LHCN-M2 (cell line): ENCODE measurements at regions not wholly inside any gene's neighbourhood (a gene's known extent, or its start where the extent isn't known, plus 50 kb on each side); places are given as distances from the start of the nearest gene placed in this dataset.

Experiments used
- DNase-seq: peaks from one replicate; pipeline ENCODE4 v3.0.0-alpha.2; 2012; ENCODE audit warnings: low read depth

GRCh38 chr1:175865041-175865766, 121.8 kb upstream of the TNR start:
- no peak for DNase-seq

DNA sequence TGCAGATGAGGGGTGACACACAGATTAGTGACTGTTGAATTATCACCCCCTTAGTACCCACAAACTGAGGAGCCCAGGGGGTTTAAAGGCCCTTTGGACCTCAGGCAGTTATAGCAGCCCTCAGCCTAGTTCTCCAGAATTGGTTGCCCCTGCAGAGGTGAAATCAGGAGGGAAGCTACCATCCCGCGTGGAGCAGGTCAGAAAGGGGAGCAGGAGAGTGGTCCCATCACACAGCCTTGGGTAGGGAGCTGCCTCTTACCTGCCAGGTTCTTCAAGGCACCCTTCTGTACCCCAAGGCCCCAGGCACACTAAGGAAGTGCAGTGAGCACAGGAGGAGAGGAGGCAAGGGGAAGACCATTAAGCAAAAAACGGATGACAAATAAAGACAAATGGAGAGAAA, 121.2 kb upstream of the TNR start:
- DNase-seq: no peak

DNA sequence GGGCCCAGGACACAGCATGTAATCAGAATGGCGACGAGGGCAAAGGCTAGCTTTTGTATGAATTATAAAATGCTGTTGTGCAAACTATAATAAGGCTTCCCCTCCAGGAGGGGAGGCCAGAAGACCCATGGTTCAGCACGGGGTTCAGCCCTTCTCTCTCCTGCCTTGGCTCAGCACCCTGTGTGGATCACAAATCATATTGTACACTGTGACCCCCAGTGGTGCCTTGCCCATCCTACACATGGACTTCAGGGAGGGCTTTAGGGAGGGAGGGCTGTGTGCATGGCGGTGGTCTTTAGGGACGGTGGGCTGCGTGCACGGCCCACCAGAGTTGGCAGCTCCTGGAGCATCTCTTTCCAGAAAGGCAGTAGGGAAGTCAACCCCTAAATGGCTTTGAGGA, 120.8 kb upstream of the TNR start:
- no peak for DNase-seq

DNA sequence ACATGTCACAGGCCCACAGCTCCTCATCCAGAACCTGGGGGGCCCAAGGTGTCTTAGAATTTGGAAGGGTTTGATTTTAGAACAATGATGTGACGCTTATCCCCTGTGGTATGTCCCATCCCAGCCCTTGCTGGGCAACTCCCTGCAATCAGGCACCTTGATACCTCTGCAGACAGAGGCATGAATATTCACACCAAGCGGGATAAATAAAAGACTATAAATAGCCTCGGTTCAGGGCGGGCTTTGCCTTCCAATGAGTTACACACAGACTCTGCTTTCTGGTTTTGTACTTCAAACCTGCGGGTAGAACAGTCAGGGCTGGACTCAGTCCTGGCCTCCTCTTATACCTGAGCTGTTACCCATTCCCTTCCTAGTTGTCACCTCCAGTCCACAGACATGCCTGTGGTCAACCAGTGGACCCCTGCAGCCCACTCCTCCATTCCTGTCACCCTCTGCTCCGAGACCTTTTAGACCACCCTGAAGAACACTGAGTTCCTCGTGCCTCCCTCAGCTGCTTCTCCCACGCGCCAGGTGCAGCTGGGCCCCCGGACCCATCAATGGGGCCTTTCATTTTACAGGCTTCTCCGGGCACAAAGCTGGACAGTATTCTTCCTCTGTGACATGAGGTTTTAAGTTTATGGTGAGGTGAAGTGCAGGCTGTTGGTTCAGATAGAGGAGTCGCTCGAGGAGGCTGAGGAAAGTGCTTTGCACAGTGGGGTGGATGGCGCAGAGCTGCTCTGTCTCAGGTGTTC, 120.1 kb upstream of the TNR start:
- no peak for DNase-seq

DNA sequence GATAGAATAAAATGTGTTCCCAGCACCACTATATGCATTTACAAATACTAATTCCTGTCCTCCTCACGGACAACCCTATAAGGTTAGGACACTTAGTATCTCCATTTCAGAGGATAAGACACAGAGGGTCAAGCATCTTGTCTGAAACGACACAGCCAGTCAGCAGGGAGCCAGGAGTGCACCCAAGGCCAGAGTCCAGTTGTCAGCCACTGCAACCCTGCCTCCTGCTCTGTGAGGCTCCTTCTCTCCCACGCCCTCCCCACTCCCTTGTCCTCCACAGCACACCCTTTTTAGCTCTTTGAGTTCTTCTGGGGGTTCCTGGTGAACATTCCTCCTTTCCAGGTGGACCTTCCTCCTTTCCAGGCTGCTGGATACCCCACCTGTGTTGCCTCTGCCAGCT, 119.0 kb upstream of the TNR start:
- DNase-seq: no peak

DNA sequence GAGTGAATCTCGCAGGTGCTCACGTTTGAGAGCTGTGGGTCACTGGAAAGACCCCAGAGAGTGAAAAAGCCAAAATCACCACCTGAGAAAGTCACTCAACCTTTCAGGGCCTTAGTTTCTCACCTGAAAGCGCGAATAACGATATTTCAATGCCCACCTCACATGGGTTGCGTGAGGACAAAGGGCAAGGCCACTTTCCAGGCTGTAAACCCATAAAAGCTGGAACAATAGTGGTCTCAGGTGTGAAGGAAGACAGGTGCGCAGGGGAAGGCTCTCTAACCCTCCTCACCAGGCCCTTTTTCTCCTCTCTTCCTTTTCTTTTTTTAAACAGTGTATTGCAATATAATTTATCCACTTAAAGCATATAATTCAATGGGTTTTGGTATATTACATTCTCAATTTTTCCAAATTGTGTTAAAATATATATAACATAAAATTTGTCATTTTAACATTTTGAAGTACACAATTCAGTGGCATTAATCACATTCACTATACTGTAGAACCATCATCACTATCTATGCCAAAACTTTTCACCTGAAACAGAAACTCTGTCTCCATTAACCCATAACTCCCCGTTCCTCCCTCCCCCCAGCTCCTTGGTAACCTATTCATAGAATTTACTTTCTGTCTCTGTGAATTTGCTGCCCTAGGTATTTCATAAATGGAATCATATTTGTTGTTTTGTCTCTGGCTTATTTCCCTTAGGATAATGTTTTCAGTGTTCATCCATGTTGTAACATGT, 118.4 kb upstream of the TNR start:
- no peak for DNase-seq

- DNase-seq: no peak
Measured at GRCh38 chr1:175857756-175858155, 114.4 kb upstream of the TNR start.

DNA sequence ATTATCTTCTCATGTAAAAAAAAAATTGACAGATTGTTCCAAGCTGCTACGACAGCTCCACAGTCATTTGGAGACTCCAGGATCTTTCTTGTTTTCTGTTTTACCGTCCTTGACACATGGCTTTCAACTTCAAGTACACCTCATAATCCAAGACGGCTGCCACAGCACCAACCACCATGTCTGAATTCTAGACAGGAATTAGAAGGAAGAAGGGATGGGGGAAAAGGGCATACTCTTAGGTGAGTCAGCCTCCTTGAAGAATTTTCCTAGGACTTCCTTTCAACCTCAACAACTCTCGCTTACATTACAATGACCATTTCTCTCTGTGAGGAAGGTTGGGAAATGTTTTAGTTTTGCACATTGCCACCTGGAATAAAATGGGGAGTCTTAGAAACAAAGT, 110.3 kb upstream of the TNR start:
- DNase-seq: no peak

- no peak for DNase-seq
Measured at GRCh38 chr1:175851749-175852148, 108.4 kb upstream of the TNR start.

GRCh38 chr1:175848329-175848728, 104.9 kb upstream of the TNR start:
- DNase-seq: no peak

DNA sequence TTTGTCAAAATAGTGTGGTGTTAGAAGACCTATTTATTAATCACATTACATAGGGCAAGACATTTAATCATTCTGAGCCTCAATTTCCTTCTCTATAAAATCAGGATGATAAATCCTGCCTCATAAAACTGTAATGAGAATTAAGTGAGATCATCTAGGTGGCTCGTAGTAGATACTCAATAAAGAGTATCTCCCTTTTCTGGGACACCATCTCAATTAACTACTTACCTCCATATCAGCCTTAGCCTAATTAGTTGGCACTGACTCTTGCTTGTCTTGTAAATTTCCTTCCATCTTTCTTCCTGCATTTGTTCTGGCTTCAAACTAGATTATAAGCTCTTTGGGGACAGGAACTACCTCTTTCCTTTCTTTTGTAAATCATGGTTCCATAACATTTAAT, 102.6 kb upstream of the TNR start:
- no peak for DNase-seq

DNA sequence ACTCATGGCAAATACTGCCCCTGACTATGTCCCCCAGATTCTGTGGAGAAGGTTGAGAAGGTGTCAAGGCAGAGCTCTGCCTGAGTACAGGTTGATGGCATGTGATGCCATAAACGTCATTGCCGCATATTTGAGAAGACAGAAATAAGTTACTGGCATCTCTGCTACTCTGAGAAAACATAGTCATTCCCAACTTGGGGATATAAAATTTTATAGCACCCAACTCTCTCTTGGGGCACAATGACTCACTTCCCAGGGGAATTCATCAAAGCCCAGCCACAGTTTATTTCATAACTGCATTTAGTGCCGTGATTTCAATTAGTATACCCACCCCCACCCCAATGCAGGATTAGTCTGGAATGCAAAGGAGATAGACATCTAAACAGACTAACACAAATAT, 101.9 kb upstream of the TNR start:
- no peak for DNase-seq

GRCh38 chr1:175844877-175845276, 101.5 kb upstream of the TNR start:
- no peak for DNase-seq

- no peak for DNase-seq
Measured at GRCh38 chr1:175842550-175842949, 99.2 kb upstream of the TNR start.

- no peak for DNase-seq
Measured at GRCh38 chr1:175841738-175842187, 98.4 kb upstream of the TNR start.

DNA sequence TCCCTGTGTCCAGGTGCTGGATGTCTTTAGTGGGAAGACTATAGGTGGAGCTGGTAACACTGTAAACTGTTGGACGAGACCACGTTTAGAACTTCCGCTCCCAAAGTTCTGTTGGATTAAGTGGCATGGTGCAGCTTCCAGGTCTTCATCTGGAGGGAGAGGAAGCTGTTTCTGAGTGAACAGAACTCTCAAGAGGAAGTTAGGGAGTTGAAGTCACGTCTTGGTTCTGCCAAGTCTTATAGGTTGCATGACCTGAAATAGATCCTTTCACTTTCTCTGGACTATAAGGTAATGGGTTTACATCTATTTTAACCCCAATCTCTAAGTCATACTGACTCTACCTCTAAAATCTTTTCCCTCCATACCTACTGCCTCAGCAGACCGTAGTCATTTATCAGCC, 97.4 kb upstream of the TNR start:
- no peak for DNase-seq

GRCh38 chr1:175839779-175840669, 96.6 kb upstream of the TNR start:
- DNase-seq: peak; percentile 15

- no peak for DNase-seq
Measured at GRCh38 chr1:175834597-175834996, 91.2 kb upstream of the TNR start.

- no peak for DNase-seq
Measured at GRCh38 chr1:175833951-175834350, 90.6 kb upstream of the TNR start.

DNA sequence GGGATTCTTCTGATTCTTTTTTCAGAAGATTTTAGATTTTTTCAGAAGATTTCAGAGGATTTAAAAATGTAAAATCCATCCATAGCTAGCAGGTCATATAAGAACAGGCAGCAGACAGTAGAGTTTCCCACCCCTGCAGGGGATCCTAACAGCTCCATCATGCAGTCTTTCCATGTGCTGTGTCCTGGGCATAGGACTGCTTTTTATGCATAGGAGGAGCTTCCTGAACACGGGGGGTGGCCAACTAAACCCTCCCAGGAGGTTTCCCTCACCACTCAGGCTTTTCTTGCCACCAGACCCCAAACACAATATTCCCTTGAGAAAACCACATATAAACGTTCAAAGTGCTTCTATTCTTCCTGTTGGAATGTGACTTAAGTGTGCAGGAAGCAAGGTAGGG, 90.1 kb upstream of the TNR start:
- no peak for DNase-seq

GRCh38 chr1:175830500-175830899, 87.1 kb upstream of the TNR start:
- no peak for DNase-seq

DNA sequence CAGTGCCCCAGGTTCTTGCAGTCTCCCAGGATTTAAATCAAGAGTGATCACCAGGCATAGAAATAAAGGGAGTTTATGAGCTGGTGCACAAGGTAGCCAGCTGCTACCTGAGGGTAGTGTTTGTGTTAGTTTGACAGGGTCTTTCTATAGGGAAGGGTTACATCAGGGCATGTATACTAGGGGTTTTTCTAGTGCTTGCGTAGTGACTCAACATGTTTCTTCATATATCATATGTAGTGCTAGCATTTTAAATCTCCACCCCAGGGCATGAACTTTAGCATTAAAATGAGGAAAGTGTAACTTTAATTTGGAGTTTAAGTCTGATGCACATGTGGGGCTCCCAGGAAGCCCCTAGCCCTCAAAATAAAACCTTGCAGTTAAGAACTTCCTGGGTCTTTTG, 86.5 kb upstream of the TNR start:
- no peak for DNase-seq
